GM12878 (cell line): ENCODE measurements at regions not wholly inside any gene's neighbourhood (a gene's known extent, or its start where the extent isn't known, plus 50 kb on each side); places are given as distances from the start of the nearest gene placed in this dataset.

Source experiments
- ATAC-seq: fragments of 200-7000 bp; cut with Tn5 transposase; 3 replicates; pipeline ENCODE4 v1.9.1; 2020; ENCODE audit warnings: mild to moderate bottlenecking, moderate library complexity
- BruUV-seq: library from RNA; stranded (reverse); fragments of 400-500 nt; replicated peaks from 2 replicates; lab custom pipeline; 2021; lab: Mats Ljungman, UMichigan
- CTCF ChIA-PET: fragments of 300-600 bp; sonication (Branson Sonifier 250); formaldehyde crosslinking; extraction: SDS; loops from one replicate; lab custom pipeline; 2021; ENCODE audit warnings: inconsistent platforms; lab: Yijun Ruan, JAX
- POLR2A ChIA-PET: fragments of 350-600 bp; formaldehyde crosslinking; extraction: SDS; loops from one replicate; lab custom pipeline; 2021; ENCODE audit warnings: inconsistent platforms; lab: Charles Lee
- RAD21 ChIA-PET: fragments of 300-600 bp; sonication (Branson Sonifier 250); formaldehyde crosslinking; loops from one replicate; lab custom pipeline; 2023; ENCODE audit warnings: antibody characterized with exemption; ENCODE audit not compliant: unreplicated experiment; lab: Charles Lee
- SMC1A ChIA-PET: fragments of 300-600 bp; sonication (Branson Sonifier 250); formaldehyde crosslinking; loops from one replicate; lab custom pipeline; 2023; ENCODE audit not compliant: unreplicated experiment, uncharacterized antibody; lab: Charles Lee
- DNase-seq: peaks from one replicate; pipeline ENCODE4 v3.0.0-alpha.2; 2011; ENCODE audit warnings: low read depth, low spot score
- FAIRE-seq: peaks from 3 replicates; lab custom pipeline; 2011; peaks lifted over from hg19 to GRCh38; lab: Jason Lieb, UNC
- H2AFZ ChIP-seq: 2 replicates; pipeline ENCODE4 v1.6.0; 2011; ENCODE audit warnings: low read depth, low read length, control low read depth; ENCODE audit not compliant: control insufficient read depth
- H3K27ac ChIP-seq: 2 replicates; pipeline ENCODE4 v1.5.1; 2011; ENCODE audit warnings: control low read depth; ENCODE audit not compliant: control insufficient read depth, insufficient read depth
- H3K27me3 ChIP-seq, 2 experiments: replicated peaks in 1 of 2; 2 replicates each; pipeline versions ENCODE4 v1.6.0 to v1.6.1; 2011; ENCODE audit warnings: low read length in 1 of 2; ENCODE audit not compliant: control insufficient read depth in 2 of 2, insufficient read depth in 2 of 2
- H3K36me3 ChIP-seq, 2 experiments: 2 replicates each; pipeline ENCODE4 v1.5.1; 2011; ENCODE audit warnings: low read length in 1 of 2; ENCODE audit not compliant: control insufficient read depth in 2 of 2, insufficient read depth in 2 of 2
- H3K4me1 ChIP-seq: 2 replicates; pipeline ENCODE4 v1.6.1; 2011; ENCODE audit warnings: mild to moderate bottlenecking, low read length, moderate library complexity, mixed read lengths; ENCODE audit not compliant: control insufficient read depth, insufficient read depth
- H3K4me2 ChIP-seq: 2 replicates; pipeline ENCODE4 v1.6.0; 2011; ENCODE audit warnings: control low read depth; ENCODE audit not compliant: control insufficient read depth, insufficient read depth
- H3K4me3 ChIP-seq: fragments of 200-600 bp; sonication (generic); 2 replicates; pipeline ENCODE4 v1.5.1; 2016
- H3K79me2 ChIP-seq: 2 replicates; pipeline ENCODE4 v1.6.0; 2011; ENCODE audit warnings: low read length; ENCODE audit not compliant: control insufficient read depth, insufficient read depth
- H3K9ac ChIP-seq: 2 replicates; pipeline ENCODE4 v1.8.0; 2011; ENCODE audit warnings: low read length, control low read depth, mixed read lengths; ENCODE audit not compliant: control insufficient read depth, insufficient read depth
- H3K9me3 ChIP-seq: replicated peaks from 3 replicates; pipeline ENCODE4 v1.5.1; 2011; ENCODE audit warnings: mild to moderate bottlenecking, low read length; ENCODE audit not compliant: control insufficient read depth, insufficient read depth
- H4K20me1 ChIP-seq: 2 replicates; pipeline ENCODE4 v1.6.0; 2011; ENCODE audit not compliant: control insufficient read depth, insufficient read depth
- FOS ChIP-seq: IDR thresholded peaks from 3 replicates; pipeline ENCODE4 v1.6.1; 2011; ENCODE audit warnings: borderline replicate concordance; ENCODE audit not compliant: insufficient read length; ENCODE audit errors: extremely low read depth
- KAT2A ChIP-seq: conservative IDR thresholded peaks from 2 replicates; pipeline ENCODE4 v1.6.1; 2011; ENCODE audit warnings: low read depth, low read length; ENCODE audit not compliant: control insufficient read depth
- MEF2A ChIP-seq: IDR thresholded peaks from 2 replicates; pipeline ENCODE4 v1.6.1; 2011; ENCODE audit warnings: low read depth, mild to moderate bottlenecking, low read length, moderate library complexity; ENCODE audit not compliant: insufficient read depth
- RAD51 ChIP-seq: fragments of 450-650 bp; IDR thresholded peaks from 2 replicates; pipeline ENCODE4 v1.6.1; 2016; ENCODE audit warnings: moderate library complexity, mild to moderate bottlenecking, inconsistent platforms
- RFX5 ChIP-seq: IDR thresholded peaks from 2 replicates; pipeline ENCODE4 v1.6.1; 2011; ENCODE audit warnings: low read depth, low read length, improper control_type of control experiment
- SMARCA5 ChIP-seq: fragments of 450-650 bp; IDR thresholded peaks from 2 replicates; pipeline ENCODE4 v1.6.1; 2017; ENCODE audit warnings: mild to moderate bottlenecking
- SREBF2 ChIP-seq: IDR thresholded peaks from 2 replicates; pipeline ENCODE4 v1.6.1; 2012; ENCODE audit warnings: mild to moderate bottlenecking, low read length
- TAF1 ChIP-seq: IDR thresholded peaks from 2 replicates; pipeline ENCODE4 v1.6.1; 2011; ENCODE audit warnings: mild to moderate bottlenecking, low read depth, low read length, borderline replicate concordance
- TCF12 ChIP-seq: IDR thresholded peaks from 2 replicates; pipeline ENCODE4 v1.6.1; 2011; ENCODE audit warnings: low read depth, mild to moderate bottlenecking, low read length
- YBX1 ChIP-seq: fragments of 450-650 bp; IDR thresholded peaks from 2 replicates; pipeline ENCODE4 v1.6.1; 2016; ENCODE audit warnings: antibody characterized with exemption
- YY1 ChIP-seq: IDR thresholded peaks from 2 replicates; pipeline ENCODE4 v1.6.1; 2011; ENCODE audit warnings: low read depth, mild to moderate bottlenecking, low read length
- ZNF207 ChIP-seq: fragments of 450-650 bp; IDR thresholded peaks from 2 replicates; pipeline ENCODE4 v1.6.1; 2014; ENCODE audit warnings: antibody characterized with exemption, mild to moderate bottlenecking, borderline replicate concordance
- ZNF274 ChIP-seq: IDR thresholded peaks from one replicate; pipeline ENCODE4 v1.8.0; 2011; ENCODE audit not compliant: insufficient read length, insufficient read depth
- WGBS: methylation state at CpG from one replicate; pipeline ENCODE4 v1.1.6; 2016; ENCODE audit warnings: low lambda C conversion rate; ENCODE audit not compliant: insufficient replicate concordance, insufficient coverage; ENCODE audit errors: missing lambda C conversion rate; 5-methylcytosine and 5-hydroxymethylcytosine counted together
- in situ Hi-C: fragments of 300-500 bp; cut with MboI; formaldehyde crosslinking; loops from 9 replicates; pipeline ENCODE4 v1.14.3; 2018; ENCODE audit warnings: mixed read lengths
- intact Hi-C: fragments of 100-400 bp; cut with micrococcal nuclease; formaldehyde crosslinking; loops from one replicate; pipeline ENCODE4 v1.14.2; 2022; ENCODE audit not compliant: unreplicated experiment
- TF ChIP-seq, protein P1 (sequence below): fragments of 450-650 bp; formaldehyde crosslinking; IDR thresholded peaks from 2 replicates; pipeline ENCODE4 v1.5.0; 2022; ENCODE audit warnings: mild to moderate bottlenecking, missing genetic modification characterization
- TF ChIP-seq, protein P2 (sequence below): fragments of 450-650 bp; IDR thresholded peaks from 2 replicates; pipeline ENCODE4 v1.6.1; 2018; ENCODE audit warnings: mild to moderate bottlenecking, low read depth, moderate library complexity; ENCODE audit not compliant: partially characterized antibody
- TF ChIP-seq, protein P3 (sequence below): fragments of 450-650 bp; formaldehyde crosslinking; IDR thresholded peaks from 2 replicates; pipeline ENCODE4 v1.4.0; 2022; ENCODE audit warnings: mild to moderate bottlenecking, moderate library complexity

DNA sequence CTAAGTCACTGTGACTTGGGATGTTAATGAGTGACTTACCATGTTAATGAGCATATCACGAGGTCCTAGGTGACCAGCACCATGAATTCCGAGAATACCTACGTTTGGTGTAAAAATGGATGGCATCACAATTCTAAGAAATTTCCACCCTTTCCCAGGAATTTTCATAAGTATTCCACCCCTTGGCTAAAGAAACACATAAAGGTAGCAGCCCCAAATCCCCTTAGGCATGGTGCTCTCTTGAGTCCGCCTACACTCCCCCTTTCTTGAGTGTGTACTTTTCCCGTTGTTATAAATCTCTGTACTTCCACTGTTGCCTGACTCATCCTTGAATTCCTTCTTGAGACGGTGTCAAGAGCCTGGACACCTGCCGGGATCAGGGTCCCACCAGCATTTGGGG, 504.0 kb upstream of the RBFOX1 start (continued):
- TF ChIP-seq TCF12, result no peak

DNA sequence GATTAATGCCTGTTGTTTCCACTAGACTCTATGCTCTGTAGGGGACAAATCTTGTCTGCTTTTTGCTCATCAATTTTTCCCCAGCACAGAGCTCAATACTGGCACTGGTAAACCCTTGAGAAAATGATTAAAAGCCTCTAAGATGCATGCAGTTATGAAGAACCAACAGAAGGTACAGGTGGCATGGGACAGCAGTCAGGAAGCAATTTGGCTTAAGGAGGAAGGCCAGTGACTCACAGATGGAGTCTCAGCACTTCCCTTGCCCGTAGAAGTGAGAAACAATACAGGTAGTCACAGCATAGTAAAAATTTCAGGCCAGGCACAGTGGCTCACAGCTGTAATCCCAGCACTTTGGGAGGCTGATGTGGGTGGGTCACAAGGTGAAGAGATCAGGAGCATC, 504.7 kb upstream of the RBFOX1 start:
- 0% methylated on average over 1 of the region's 1 CpG for WGBS
- Histone ChIP-seq H3K36me3 (no peaks in the 10 kb centered on the region), H3K9me3 (no peaks in the 10 kb centered on the region; the same call in 2 of the 3 replicates), H3K4me3 (no peak overlapping the region), H3K79me2 (no peaks in the 10 kb centered on the region), H3K9ac (no peak overlapping the region), H3K27me3 (no peaks in the 10 kb centered on the region), H2AFZ (no peak overlapping the region), H3K4me2 (no peak overlapping the region), H4K20me1 (no peaks in the 10 kb centered on the region), H3K27ac (no peak overlapping the region), H3K4me1 (no peaks in the 10 kb centered on the region)
- ChIA-PET RAD21 (no interaction called here), POLR2A (no interaction called here), CTCF (no interaction called here), SMC1A (no interaction called here)
- intact Hi-C loops (no loop called here), in situ Hi-C loops (no loop called here)
- ATAC-seq (no peak), FAIRE-seq (no peak), DNase-seq (no peak)
- no TSS peak for BruUV-seq
- TF ChIP-seq YY1 (no peak), ZNF207 (no peak), YBX1 (no peak), MEF2A (no peak), ZNF274 (no peak), RFX5 (no peak), TAF1 (no peak), KAT2A (no peak), RAD51 (no peak), SREBF2 (no peak), FOS (no peak), SMARCA5 (no peak)
- TF ChIP-seq, protein P1, sequence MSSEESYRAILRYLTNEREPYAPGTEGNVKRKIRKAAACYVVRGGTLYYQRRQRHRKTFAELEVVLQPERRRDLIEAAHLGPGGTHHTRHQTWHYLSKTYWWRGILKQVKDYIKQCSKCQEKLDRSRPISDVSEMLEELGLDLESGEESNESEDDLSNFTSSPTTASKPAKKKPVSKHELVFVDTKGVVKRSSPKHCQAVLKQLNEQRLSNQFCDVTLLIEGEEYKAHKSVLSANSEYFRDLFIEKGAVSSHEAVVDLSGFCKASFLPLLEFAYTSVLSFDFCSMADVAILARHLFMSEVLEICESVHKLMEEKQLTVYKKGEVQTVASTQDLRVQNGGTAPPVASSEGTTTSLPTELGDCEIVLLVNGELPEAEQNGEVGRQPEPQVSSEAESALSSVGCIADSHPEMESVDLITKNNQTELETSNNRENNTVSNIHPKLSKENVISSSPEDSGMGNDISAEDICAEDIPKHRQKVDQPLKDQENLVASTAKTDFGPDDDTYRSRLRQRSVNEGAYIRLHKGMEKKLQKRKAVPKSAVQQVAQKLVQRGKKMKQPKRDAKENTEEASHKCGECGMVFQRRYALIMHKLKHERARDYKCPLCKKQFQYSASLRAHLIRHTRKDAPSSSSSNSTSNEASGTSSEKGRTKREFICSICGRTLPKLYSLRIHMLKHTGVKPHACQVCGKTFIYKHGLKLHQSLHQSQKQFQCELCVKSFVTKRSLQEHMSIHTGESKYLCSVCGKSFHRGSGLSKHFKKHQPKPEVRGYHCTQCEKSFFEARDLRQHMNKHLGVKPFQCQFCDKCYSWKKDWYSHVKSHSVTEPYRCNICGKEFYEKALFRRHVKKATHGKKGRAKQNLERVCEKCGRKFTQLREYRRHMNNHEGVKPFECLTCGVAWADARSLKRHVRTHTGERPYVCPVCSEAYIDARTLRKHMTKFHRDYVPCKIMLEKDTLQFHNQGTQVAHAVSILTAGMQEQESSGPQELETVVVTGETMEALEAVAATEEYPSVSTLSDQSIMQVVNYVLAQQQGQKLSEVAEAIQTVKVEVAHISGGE (CRISPR knock-in tag), result no peak
- TF ChIP-seq, protein P2, sequence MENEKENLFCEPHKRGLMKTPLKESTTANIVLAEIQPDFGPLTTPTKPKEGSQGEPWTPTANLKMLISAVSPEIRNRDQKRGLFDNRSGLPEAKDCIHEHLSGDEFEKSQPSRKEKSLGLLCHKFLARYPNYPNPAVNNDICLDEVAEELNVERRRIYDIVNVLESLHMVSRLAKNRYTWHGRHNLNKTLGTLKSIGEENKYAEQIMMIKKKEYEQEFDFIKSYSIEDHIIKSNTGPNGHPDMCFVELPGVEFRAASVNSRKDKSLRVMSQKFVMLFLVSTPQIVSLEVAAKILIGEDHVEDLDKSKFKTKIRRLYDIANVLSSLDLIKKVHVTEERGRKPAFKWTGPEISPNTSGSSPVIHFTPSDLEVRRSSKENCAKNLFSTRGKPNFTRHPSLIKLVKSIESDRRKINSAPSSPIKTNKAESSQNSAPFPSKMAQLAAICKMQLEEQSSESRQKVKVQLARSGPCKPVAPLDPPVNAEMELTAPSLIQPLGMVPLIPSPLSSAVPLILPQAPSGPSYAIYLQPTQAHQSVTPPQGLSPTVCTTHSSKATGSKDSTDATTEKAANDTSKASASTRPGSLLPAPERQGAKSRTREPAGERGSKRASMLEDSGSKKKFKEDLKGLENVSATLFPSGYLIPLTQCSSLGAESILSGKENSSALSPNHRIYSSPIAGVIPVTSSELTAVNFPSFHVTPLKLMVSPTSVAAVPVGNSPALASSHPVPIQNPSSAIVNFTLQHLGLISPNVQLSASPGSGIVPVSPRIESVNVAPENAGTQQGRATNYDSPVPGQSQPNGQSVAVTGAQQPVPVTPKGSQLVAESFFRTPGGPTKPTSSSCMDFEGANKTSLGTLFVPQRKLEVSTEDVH, result no peak
- TF ChIP-seq, protein P3, sequence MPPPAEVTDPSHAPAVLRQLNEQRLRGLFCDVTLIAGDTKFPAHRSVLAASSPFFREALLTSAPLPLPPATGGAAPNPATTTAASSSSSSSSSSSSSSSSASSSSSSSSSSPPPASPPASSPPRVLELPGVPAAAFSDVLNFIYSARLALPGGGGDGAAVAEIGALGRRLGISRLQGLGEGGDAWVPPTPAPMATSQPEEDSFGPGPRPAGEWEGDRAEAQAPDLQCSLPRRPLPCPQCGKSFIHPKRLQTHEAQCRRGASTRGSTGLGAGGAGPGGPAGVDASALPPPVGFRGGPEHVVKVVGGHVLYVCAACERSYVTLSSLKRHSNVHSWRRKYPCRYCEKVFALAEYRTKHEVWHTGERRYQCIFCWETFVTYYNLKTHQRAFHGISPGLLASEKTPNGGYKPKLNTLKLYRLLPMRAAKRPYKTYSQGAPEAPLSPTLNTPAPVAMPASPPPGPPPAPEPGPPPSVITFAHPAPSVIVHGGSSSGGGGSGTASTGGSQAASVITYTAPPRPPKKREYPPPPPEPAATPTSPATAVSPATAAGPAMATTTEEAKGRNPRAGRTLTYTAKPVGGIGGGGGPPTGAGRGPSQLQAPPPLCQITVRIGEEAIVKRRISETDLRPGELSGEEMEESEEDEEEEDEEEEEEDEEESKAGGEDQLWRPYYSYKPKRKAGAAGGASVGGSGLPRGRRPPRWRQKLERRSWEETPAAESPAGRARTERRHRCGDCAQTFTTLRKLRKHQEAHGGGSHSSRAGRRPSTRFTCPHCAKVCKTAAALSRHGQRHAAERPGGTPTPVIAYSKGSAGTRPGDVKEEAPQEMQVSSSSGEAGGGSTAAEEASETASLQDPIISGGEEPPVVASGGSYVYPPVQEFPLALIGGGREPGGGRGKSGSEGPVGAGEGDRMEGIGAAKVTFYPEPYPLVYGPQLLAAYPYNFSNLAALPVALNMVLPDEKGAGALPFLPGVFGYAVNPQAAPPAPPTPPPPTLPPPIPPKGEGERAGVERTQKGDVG (CRISPR knock-in tag), result no peak
